CD4-positive, alpha-beta memory T cell (primary cell): ENCODE measurements at regions not wholly inside any gene's neighbourhood (a gene's known extent, or its start where the extent isn't known, plus 50 kb on each side); places are given as distances from the start of the nearest gene placed in this dataset.

Experiments
- CTCF ChIA-PET: fragments of 350-600 bp; sonication (Branson Sonifier 250); formaldehyde crosslinking; loops from one replicate; lab custom pipeline; 2021; ENCODE audit warnings: inconsistent platforms; ENCODE audit not compliant: partially characterized antibody; lab: Charles Lee
- POLR2A ChIA-PET: fragments of 350-600 bp; sonication (Branson Sonifier 250); formaldehyde crosslinking; loops from one replicate; lab custom pipeline; 2021; ENCODE audit not compliant: partially characterized antibody; lab: Charles Lee
- DNase-seq, 5 donors: peaks; one replicate each; pipeline versions ENCODE4 v3.0.0 to v3.0.0-alpha.2; 2020 to 2022; ENCODE audit warnings: mixed read lengths in 1 of 5
- H3K27ac ChIP-seq: one replicate; pipeline ENCODE4 v1.7.0; 2013; ENCODE audit warnings: low read depth, low read length
- H3K27me3 ChIP-seq: 2 replicates; pipeline ENCODE4 v1.7.0; 2013; ENCODE audit warnings: mild to moderate bottlenecking, low read length, moderate library complexity; ENCODE audit not compliant: insufficient read depth
- H3K36me3 ChIP-seq: 2 replicates; pipeline ENCODE4 v1.7.0; 2013; ENCODE audit warnings: mild to moderate bottlenecking, low read length, moderate library complexity; ENCODE audit not compliant: insufficient read depth
- H3K4me1 ChIP-seq: 2 replicates; pipeline ENCODE4 v1.7.0; 2013; ENCODE audit warnings: mild to moderate bottlenecking, low read length, moderate library complexity; ENCODE audit not compliant: insufficient read depth
- H3K4me3 ChIP-seq, 2 donors: one replicate each; pipeline ENCODE4 v1.7.0; 2013; ENCODE audit warnings: low read length in 2 of 2, mild to moderate bottlenecking in 1 of 2
- H3K9me3 ChIP-seq, 2 donors: one replicate each; pipeline ENCODE4 v1.7.0; 2013; ENCODE audit warnings: low read length in 2 of 2, control low read depth in 1 of 2; ENCODE audit not compliant: control insufficient read depth in 1 of 2
- H3K27ac Mint-ChIP-seq, 7 donors: one replicate each; pipeline ENCODE4 v1.8.0; 2020 to 2021; ENCODE audit warnings: mixed read lengths in 7 of 7, mild to moderate bottlenecking in 6 of 7, inconsistent platforms in 3 of 7, moderate library complexity in 3 of 7
- H3K27me3 Mint-ChIP-seq, 2 donors: one replicate each; pipeline ENCODE4 v1.8.0; 2020 to 2021; ENCODE audit warnings: mixed read lengths in 2 of 2
- H3K36me3 Mint-ChIP-seq, 2 donors: one replicate each; pipeline ENCODE4 v1.8.0; 2020 to 2021; ENCODE audit warnings: mixed read lengths in 2 of 2, inconsistent platforms in 1 of 2, mild to moderate bottlenecking in 1 of 2
- H3K4me1 Mint-ChIP-seq, 4 donors: one replicate each; pipeline ENCODE4 v1.8.0; 2020 to 2021; ENCODE audit warnings: mixed read lengths in 4 of 4, mild to moderate bottlenecking in 1 of 4
- H3K4me3 Mint-ChIP-seq, 8 donors: one replicate each; pipeline ENCODE4 v1.8.0; 2020 to 2021; ENCODE audit warnings: mixed read lengths in 8 of 8, mild to moderate bottlenecking in 7 of 8, moderate library complexity in 6 of 8, inconsistent platforms in 3 of 8
- H3K9me3 Mint-ChIP-seq, 8 donors: one replicate each; pipeline ENCODE4 v1.8.0; 2020 to 2021; ENCODE audit warnings: mixed read lengths in 8 of 8, mild to moderate bottlenecking in 5 of 8, inconsistent platforms in 3 of 8, moderate library complexity in 1 of 8
- intact Hi-C: fragments of 100-400 bp; cut with micrococcal nuclease; formaldehyde crosslinking; loops from one replicate; pipeline ENCODE4 v1.15.1; 2023

DNA sequence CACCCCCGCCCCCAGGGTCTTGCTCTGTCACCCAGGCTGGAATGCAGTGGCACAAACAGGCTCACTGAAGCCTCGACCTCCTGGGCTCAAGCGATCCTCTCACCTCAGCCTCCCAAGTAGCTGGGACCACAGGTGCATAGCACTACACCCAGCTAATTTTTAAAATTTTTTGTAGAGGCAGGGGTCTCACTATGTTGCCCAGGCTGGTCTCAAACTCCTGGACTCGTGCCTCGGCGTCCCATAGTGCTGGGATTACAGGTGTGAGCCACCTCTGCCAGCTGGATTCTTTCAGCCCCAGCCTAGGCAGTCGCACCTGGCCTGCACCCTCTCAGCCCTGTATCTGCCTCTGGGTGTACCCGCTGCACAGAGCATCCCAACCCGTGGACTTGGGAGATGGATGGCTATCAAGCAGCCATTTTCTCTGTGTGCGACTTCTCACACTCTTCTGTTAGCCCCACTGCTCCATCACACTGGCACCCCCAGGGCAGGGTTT is 166.4 kb upstream of the HAAO start:
- H3K27me3 ChIP-seq = no peaks in the 10 kb centered on the region
- H3K4me3 Mint-ChIP-seq = no peak overlapping the region
- H3K9me3 Mint-ChIP-seq = no peaks in the 10 kb centered on the region
- H3K4me3 ChIP-seq = no peak overlapping the region
- ChIA-PET CTCF (no interaction called here), POLR2A (no interaction called here)
- H3K36me3 ChIP-seq = no peaks in the 10 kb centered on the region
- no peak overlapping the region for H3K27ac Mint-ChIP-seq
- H3K27ac ChIP-seq = no peak overlapping the region
- peaks cover 0 to 4% (median 0%) of the 10 kb centered on the region in 4 donors for H3K4me1 Mint-ChIP-seq
- DNase-seq = no peak
- intact Hi-C loops = no loop called here
- H3K36me3 Mint-ChIP-seq = no peaks in the 10 kb centered on the region
- no peaks in the 10 kb centered on the region for H3K9me3 ChIP-seq
- peaks cover 9 to 13% of the 10 kb centered on the region in 2 donors for H3K27me3 Mint-ChIP-seq
- H3K4me1 ChIP-seq = no peaks in the 10 kb centered on the region

DNA sequence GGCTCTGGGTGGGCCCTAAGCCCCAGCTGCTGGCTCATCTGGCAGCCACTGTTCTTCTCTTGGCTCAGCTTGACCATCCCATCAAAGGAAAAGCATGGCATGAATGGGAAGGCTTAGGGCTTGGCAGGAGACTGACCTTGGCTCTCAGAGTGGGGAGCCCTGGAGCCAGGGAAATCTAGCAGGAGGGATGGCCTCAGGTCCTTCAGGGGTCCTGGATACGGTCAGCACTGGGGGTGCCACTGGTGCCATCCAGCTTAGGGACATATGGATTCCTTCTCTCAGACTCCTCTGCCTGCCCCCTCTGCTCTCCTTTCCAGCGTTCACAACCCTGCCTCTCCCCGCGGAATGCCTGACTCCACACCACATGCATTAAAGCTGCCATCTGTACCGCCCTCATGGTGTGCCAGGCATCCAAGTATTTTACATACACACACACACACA is 165.5 kb upstream of the HAAO start:
- Mint-ChIP-seq H3K27ac (no peak overlapping the region), H3K4me3 (no peak overlapping the region), H3K4me1 (peaks cover 0 to 2% (median 0%) of the 10 kb centered on the region in 4 donors), H3K36me3 (no peaks in the 10 kb centered on the region), H3K27me3 (peaks cover 6 to 10% of the 10 kb centered on the region in 2 donors), H3K9me3 (no peaks in the 10 kb centered on the region)
- no peak for DNase-seq
- H3K4me1 ChIP-seq = no peaks in the 10 kb centered on the region
- CTCF ChIA-PET = no interaction called here
- H3K27me3 ChIP-seq = no peaks in the 10 kb centered on the region
- POLR2A ChIA-PET = no interaction called here
- no peak overlapping the region for H3K27ac ChIP-seq
- no peaks in the 10 kb centered on the region for H3K36me3 ChIP-seq
- no peak overlapping the region for H3K4me3 ChIP-seq
- H3K9me3 ChIP-seq = no peaks in the 10 kb centered on the region
- intact Hi-C loops = no loop called here

DNA sequence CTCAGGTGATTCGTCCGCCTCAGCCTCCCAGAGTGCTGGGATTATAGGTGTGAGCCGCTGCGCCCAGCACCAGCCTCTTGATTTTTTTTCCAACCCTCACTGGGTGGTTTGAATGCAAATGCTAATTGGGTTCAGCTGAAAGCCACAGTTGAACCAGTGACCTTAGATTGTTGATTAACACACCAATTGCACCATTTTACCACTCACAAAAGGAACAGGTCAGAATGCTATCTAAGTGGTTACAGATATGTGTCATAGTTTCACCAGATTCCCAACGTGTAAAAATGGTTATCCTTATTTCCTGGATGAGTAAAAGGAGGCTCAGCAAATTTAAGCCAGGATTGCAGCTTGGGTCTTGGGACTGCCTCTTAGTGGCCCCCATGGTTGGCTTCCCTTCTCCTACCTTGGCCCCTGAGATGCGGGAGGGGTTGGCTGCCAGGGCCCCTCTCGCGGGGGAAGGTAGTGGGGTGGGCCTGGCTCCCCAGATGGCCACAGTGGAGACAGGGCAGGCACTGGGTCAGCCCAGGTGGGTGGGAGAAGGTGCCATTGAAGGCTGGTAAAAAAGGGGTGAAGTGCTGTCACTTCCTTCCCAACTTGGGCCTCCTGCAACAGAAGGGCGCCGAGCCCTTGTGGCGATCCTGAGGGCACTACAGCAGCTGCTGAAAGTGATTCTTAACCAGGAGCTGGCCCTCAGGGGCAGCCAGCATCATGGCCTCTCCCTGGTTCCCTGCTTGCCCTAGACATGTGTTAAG is 164.9 kb upstream of the HAAO start:
- CTCF ChIA-PET = no interaction called here
- DNase-seq = no peak
- intact Hi-C loops = no loop called here
- Histone ChIP-seq H3K27me3 (no peaks in the 10 kb centered on the region), H3K4me1 (no peaks in the 10 kb centered on the region), H3K36me3 (no peaks in the 10 kb centered on the region), H3K27ac (no peak overlapping the region), H3K4me3 (no peak overlapping the region), H3K9me3 (no peaks in the 10 kb centered on the region)
- H3K27ac Mint-ChIP-seq = no peak overlapping the region
- no peak overlapping the region for H3K4me3 Mint-ChIP-seq
- H3K9me3 Mint-ChIP-seq = no peaks in the 10 kb centered on the region
- H3K36me3 Mint-ChIP-seq = no peaks in the 10 kb centered on the region
- H3K27me3 Mint-ChIP-seq = peaks cover 5 to 8% of the 10 kb centered on the region in 2 donors
- H3K4me1 Mint-ChIP-seq = peaks cover 0 to 1% (median 0%) of the 10 kb centered on the region in 4 donors
- POLR2A ChIA-PET = no interaction called here

DNA sequence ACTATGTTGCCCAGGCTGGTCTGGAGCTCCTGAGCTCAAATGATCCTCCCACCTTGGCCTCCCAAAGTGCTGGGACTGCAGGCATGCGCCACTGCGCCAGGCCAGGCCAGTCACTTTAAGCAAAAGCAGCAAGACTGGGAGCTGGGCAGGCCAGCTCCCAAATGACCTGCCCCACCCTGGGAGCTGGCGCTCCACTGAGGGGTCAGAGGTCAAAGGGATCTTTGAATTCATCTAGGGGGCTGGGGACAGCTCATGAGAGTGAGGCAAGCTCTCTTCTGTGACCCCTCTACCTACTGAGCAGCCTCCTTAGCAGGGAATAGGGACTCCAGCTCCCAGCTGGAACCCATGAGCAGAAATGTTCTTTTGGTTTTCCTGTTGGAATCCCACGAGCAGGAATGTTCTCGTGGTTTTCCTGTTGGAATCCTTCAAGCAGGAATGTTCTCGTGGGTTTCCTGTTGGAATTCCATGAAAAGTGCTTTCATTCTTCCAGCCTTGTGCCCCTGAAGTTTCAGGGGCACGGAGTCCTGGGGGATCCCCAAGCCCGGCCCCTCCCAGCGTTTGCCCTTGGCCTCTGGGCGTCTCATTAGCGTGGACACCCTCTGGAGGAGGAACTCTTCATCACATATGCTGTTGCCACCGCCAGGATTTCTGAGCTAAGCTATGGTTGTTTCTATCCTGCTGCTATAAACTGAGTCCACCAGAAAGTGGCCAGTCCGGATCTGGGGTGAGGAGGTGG is 162.0 kb upstream of the HAAO start:
- H3K4me1 Mint-ChIP-seq = no peaks in the 10 kb centered on the region
- H3K27me3 ChIP-seq = no peaks in the 10 kb centered on the region
- H3K36me3 Mint-ChIP-seq = no peaks in the 10 kb centered on the region
- no peaks in the 10 kb centered on the region for H3K9me3 Mint-ChIP-seq
- no peaks in the 10 kb centered on the region for H3K27me3 Mint-ChIP-seq
- ChIA-PET CTCF (no interaction called here), POLR2A (no interaction called here)
- H3K4me3 Mint-ChIP-seq = no peak overlapping the region
- no peak overlapping the region for H3K4me3 ChIP-seq
- H3K4me1 ChIP-seq = no peaks in the 10 kb centered on the region
- DNase-seq = no peak
- H3K27ac ChIP-seq = no peak overlapping the region
- intact Hi-C loops = no loop called here
- no peak overlapping the region for H3K27ac Mint-ChIP-seq
- no peaks in the 10 kb centered on the region for H3K36me3 ChIP-seq
- H3K9me3 ChIP-seq = no peaks in the 10 kb centered on the region

DNA sequence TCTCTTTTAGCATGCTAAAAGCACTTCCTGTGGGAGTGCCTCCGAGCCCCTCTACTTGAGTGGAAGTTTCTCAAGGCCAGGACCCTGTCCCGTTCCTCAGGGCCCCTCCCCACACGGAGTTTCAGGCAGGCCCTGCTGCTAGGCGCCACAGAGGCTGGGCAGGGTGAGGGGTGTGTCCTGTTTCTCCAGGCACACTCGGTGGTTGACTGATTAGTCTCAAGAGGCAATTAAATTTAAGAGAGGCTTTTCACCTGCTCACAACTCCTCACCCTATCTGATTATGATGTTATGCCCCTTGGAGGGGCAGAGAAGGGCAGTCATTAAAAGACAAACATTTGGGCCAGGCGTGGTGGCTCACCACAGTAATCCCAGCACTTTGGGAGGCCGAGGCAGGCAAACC is 160.8 kb upstream of the HAAO start:
- H3K4me3 Mint-ChIP-seq = no peak overlapping the region
- Histone ChIP-seq H3K4me3 (no peak overlapping the region), H3K27ac (no peak overlapping the region), H3K4me1 (no peaks in the 10 kb centered on the region), H3K9me3 (no peaks in the 10 kb centered on the region), H3K36me3 (no peaks in the 10 kb centered on the region), H3K27me3 (no peaks in the 10 kb centered on the region)
- H3K4me1 Mint-ChIP-seq = no peaks in the 10 kb centered on the region
- ChIA-PET POLR2A (no interaction called here), CTCF (interaction anchor here (0.7 kb wide), 1 partner anchor 524 kb away, joined by 3 read pairs; no protein-coding TSS in a partner anchor)
- H3K9me3 Mint-ChIP-seq = no peaks in the 10 kb centered on the region
- intact Hi-C loops = no loop called here
- no peak overlapping the region for H3K27ac Mint-ChIP-seq
- H3K36me3 Mint-ChIP-seq = no peaks in the 10 kb centered on the region
- no peaks in the 10 kb centered on the region for H3K27me3 Mint-ChIP-seq
- no peak for DNase-seq

DNA sequence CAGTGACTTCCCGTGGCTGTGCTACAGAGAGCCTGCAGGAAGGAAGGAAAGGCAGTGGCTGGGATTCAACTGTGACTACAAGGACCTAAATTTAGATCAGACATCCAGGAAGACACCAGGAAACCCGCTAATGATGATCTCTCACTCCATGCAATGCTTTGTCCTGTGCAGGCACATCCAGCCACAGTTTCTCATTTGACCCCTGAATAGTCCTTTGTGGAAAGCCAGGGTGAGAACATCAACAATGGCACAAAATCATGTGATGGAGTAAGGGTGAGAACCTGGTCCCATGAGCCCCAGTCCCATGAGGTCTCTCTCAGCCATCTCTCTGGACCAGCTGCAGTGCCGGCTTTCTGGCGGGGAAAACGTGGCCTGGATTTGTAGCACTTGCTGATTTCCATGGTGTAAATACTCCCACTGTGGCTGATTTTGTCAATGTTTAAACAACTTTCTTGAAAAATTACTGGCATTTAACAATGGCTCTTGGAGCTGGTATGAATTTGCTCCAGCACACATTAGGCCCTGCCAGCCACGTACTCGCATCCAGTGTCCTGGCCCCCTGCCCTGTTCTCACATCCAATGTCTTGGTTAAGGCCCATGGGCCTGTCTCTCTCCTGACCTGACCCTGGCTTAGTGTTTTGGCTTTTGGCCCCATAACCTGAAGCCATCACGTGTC is 159.0 kb upstream of the HAAO start:
- intact Hi-C loops = no loop called here
- ChIA-PET CTCF (interaction anchor here (0.6 to 1.6 kb wide), 2 partner anchors 327 to 533 kb away, joined by 3 to 8 read pairs; no protein-coding TSS in a partner anchor), POLR2A (no interaction called here)
- no peak overlapping the region for H3K27ac ChIP-seq
- H3K4me1 ChIP-seq = no peaks in the 10 kb centered on the region
- H3K9me3 ChIP-seq = no peaks in the 10 kb centered on the region
- Mint-ChIP-seq H3K9me3 (peaks cover 0 to 2% (median 0%) of the 10 kb centered on the region in 8 donors), H3K4me1 (peaks cover 0 to 2% (median under 1%) of the 10 kb centered on the region in 4 donors), H3K27ac (no peak overlapping the region), H3K36me3 (no peaks in the 10 kb centered on the region), H3K4me3 (no peak overlapping the region), H3K27me3 (no peaks in the 10 kb centered on the region)
- H3K36me3 ChIP-seq = no peaks in the 10 kb centered on the region
- no peaks in the 10 kb centered on the region for H3K27me3 ChIP-seq
- no peak for DNase-seq
- no peak overlapping the region for H3K4me3 ChIP-seq

DNA sequence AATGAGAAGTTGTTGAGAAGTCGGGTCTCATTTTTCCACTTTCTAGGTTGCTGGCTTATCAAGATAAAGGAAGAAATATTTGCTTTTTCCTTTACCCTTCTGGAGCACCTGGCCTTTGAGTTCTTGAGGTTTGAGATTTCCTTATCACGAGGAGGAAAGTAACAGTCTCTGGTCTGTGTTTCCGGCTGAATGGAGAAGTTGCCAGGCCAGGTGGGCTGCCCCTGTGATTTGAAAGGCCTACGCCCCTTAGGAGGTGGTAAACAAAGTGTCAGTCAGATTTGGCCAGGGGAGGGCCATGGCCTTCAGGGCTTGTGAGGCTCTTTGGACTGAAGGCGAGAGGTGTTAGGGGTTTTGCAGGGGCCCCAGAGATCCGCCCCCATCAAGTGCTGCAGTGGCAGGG is 156.7 kb upstream of the HAAO start:
- H3K27me3 ChIP-seq = no peaks in the 10 kb centered on the region
- no peaks in the 10 kb centered on the region for H3K9me3 ChIP-seq
- H3K27ac ChIP-seq = no peak overlapping the region
- ChIA-PET POLR2A (no interaction called here), CTCF (interaction anchor here (1.4 kb wide), 1 partner anchor 628 kb away, joined by 6 read pairs; no protein-coding TSS in a partner anchor)
- H3K27me3 Mint-ChIP-seq = no peaks in the 10 kb centered on the region
- H3K36me3 ChIP-seq = no peaks in the 10 kb centered on the region
- H3K4me1 ChIP-seq = no peaks in the 10 kb centered on the region
- intact Hi-C loops = no loop called here
- peaks cover 0 to 2% (median under 1%) of the 10 kb centered on the region in 4 donors for H3K4me1 Mint-ChIP-seq
- DNase-seq = no peak
- H3K4me3 Mint-ChIP-seq = no peak overlapping the region
- no peak overlapping the region for H3K4me3 ChIP-seq
- H3K9me3 Mint-ChIP-seq = peaks cover 0 to 2% (median 0%) of the 10 kb centered on the region in 8 donors
- no peak overlapping the region for H3K27ac Mint-ChIP-seq
- H3K36me3 Mint-ChIP-seq = no peaks in the 10 kb centered on the region
